ENCODE measurements at regions not wholly inside any gene's neighbourhood (a gene's known extent, or its start where the extent isn't known, plus 50 kb on each side); places are given as distances from the start of the nearest gene placed in this dataset.

GRCh38 chr11:115696563-115696962 lies 192.3 kb upstream of the CADM1 start:
- Histone ChIP-seq H3K4me1 (peaks cover 0 to 25% (median 16%) of the 10 kb centered on the region in 4 donors), H3K36me3 (no peaks in the 10 kb centered on the region), H3K27ac (no peak overlapping the region), H3K27me3 (peaks cover 0 to 5% of the 10 kb centered on the region in 2 donors), H3K4me3 (no peak overlapping the region), H3K9me3 (no peaks in the 10 kb centered on the region)
- TF ChIP-seq, protein P1, sequence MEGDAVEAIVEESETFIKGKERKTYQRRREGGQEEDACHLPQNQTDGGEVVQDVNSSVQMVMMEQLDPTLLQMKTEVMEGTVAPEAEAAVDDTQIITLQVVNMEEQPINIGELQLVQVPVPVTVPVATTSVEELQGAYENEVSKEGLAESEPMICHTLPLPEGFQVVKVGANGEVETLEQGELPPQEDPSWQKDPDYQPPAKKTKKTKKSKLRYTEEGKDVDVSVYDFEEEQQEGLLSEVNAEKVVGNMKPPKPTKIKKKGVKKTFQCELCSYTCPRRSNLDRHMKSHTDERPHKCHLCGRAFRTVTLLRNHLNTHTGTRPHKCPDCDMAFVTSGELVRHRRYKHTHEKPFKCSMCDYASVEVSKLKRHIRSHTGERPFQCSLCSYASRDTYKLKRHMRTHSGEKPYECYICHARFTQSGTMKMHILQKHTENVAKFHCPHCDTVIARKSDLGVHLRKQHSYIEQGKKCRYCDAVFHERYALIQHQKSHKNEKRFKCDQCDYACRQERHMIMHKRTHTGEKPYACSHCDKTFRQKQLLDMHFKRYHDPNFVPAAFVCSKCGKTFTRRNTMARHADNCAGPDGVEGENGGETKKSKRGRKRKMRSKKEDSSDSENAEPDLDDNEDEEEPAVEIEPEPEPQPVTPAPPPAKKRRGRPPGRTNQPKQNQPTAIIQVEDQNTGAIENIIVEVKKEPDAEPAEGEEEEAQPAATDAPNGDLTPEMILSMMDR (IDR thresholded peaks at IDR 0.05) = no peak
- intact Hi-C loops (cut with DNase I; ENCODE audit: low total_unique reads) = no loop called here
- DNase-seq = no peak

GRCh38 chr11:115695677-115696364 lies 191.6 kb upstream of the CADM1 start:
- Histone ChIP-seq H3K4me3 (no peak overlapping the region), H3K4me1 (peaks cover 0 to 21% (median 16%) of the 10 kb centered on the region in 4 donors), H3K27ac (no peak overlapping the region), H3K36me3 (no peaks in the 10 kb centered on the region), H3K27me3 (peaks cover 0 to 8% of the 10 kb centered on the region in 2 donors), H3K9me3 (no peaks in the 10 kb centered on the region)
- DNase-seq = no peak
- intact Hi-C loops (cut with DNase I; ENCODE audit: low total_unique reads) = no loop called here
- TF ChIP-seq, protein P1 (IDR thresholded peaks at IDR 0.05) = no peak

- TF ChIP-seq, protein P1 (IDR thresholded peaks at IDR 0.05) = no peak
- Histone ChIP-seq H3K4me3 (no peak overlapping the region), H3K27ac (no peak overlapping the region), H3K4me1 (peaks cover 0 to 4% (median 2%) of the 10 kb centered on the region in 4 donors), H3K27me3 (peaks cover 0 to 20% of the 10 kb centered on the region in 2 donors), H3K36me3 (no peaks in the 10 kb centered on the region), H3K9me3 (no peaks in the 10 kb centered on the region)
- DNase-seq = no peak
- intact Hi-C loops (cut with DNase I; ENCODE audit: low total_unique reads) = no loop called here
These were observed 188.8 kb upstream of the CADM1 start for GRCh38 chr11:115693002-115693401.

GRCh38 chr11:115691030-115691429 lies 186.8 kb upstream of the CADM1 start:
- Histone ChIP-seq H3K36me3 (no peaks in the 10 kb centered on the region), H3K4me1 (no peaks in the 10 kb centered on the region), H3K27me3 (peaks cover 0 to 34% of the 10 kb centered on the region in 2 donors), H3K27ac (no peak overlapping the region), H3K4me3 (no peak overlapping the region), H3K9me3 (no peaks in the 10 kb centered on the region)
- TF ChIP-seq, protein P1 (IDR thresholded peaks at IDR 0.05) = no peak
- DNase-seq = no peak
- intact Hi-C loops (cut with DNase I; ENCODE audit: low total_unique reads) = no loop called here

DNA sequence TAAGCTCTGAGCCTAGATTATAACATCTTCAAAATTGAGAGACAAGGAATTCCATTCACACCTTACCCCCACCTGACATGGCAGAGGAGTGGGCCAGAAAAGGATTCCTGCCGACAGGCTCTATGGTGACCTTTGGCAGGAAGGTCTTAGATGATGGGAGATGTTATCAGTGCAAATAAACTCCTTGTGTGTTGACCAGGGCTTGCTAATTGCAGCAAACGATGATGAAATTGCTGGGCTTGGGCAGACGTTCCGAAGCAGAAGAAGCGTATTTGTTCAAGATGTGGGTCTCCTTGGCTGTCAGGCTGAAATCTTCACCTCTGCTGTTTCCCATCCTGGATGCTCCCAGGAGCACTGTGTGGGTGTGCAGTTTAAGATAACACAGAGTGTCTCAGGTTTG lies 183.7 kb upstream of the CADM1 start:
- Histone ChIP-seq H3K4me1 (no peaks in the 10 kb centered on the region), H3K27me3 (peaks cover 0 to 40% of the 10 kb centered on the region in 2 donors), H3K9me3 (no peaks in the 10 kb centered on the region), H3K27ac (no peak overlapping the region), H3K4me3 (no peak overlapping the region), H3K36me3 (no peaks in the 10 kb centered on the region)
- intact Hi-C loops (cut with DNase I; ENCODE audit: low total_unique reads) = no loop called here
- TF ChIP-seq, protein P1 (IDR thresholded peaks at IDR 0.05) = no peak
- DNase-seq = no peak
